Adipocyte (in vitro differentiated cells): ENCODE measurements at regions not wholly inside any gene's neighbourhood (a gene's known extent, or its start where the extent isn't known, plus 50 kb on each side); places are given as distances from the start of the nearest gene placed in this dataset.

Source experiments
- DNase-seq: peaks from one replicate; pipeline ENCODE4 v3.0.0-alpha.2; 2015; ENCODE audit warnings: low read depth
- H3K27me3 ChIP-seq: replicated peaks from 2 replicates; pipeline ENCODE4 v1.7.0; 2013; ENCODE audit warnings: mild to moderate bottlenecking, low read length, moderate library complexity; ENCODE audit not compliant: control insufficient read depth, insufficient read depth
- H3K36me3 ChIP-seq: 2 replicates; pipeline ENCODE4 v1.7.0; 2013; ENCODE audit warnings: low read length, mild to moderate bottlenecking, moderate library complexity; ENCODE audit not compliant: control insufficient read depth, insufficient read depth, severe bottlenecking
- H3K4me1 ChIP-seq: 2 replicates; pipeline ENCODE4 v1.7.0; 2013; ENCODE audit warnings: mild to moderate bottlenecking, low read length, moderate library complexity; ENCODE audit not compliant: control insufficient read depth, insufficient read depth
- H3K4me3 ChIP-seq: 2 replicates; pipeline ENCODE4 v1.7.0; 2013; ENCODE audit warnings: mild to moderate bottlenecking, low read length, moderate library complexity
- H3K9ac ChIP-seq: 2 replicates; pipeline ENCODE4 v1.7.0; 2013; ENCODE audit warnings: mild to moderate bottlenecking, low read length, moderate library complexity
- H3K9me3 ChIP-seq: 2 replicates; pipeline ENCODE4 v1.7.0; 2013; ENCODE audit warnings: mild to moderate bottlenecking, low read length, moderate library complexity; ENCODE audit not compliant: control insufficient read depth

- Histone ChIP-seq H3K9me3 (no peaks in the 10 kb centered on the region), H3K9ac (no peak overlapping the region), H3K27me3 (peaks cover 5% of the 10 kb centered on the region), H3K36me3 (no peaks in the 10 kb centered on the region), H3K4me1 (no peaks in the 10 kb centered on the region), H3K4me3 (no peak overlapping the region)
- DNase-seq, result no peak
Measured at GRCh38 chr6:69623357-69623756, 173.5 kb downstream of the LMBRD1 start.

- DNase-seq, result no peak
- Histone ChIP-seq H3K4me1 (no peaks in the 10 kb centered on the region), H3K9me3 (no peaks in the 10 kb centered on the region), H3K27me3 (peaks cover 5% of the 10 kb centered on the region), H3K9ac (no peak overlapping the region), H3K4me3 (no peak overlapping the region), H3K36me3 (no peaks in the 10 kb centered on the region)
Measured at GRCh38 chr6:69622924-69623323, 173.9 kb downstream of the LMBRD1 start.

- Histone ChIP-seq H3K9ac (no peak overlapping the region), H3K36me3 (no peaks in the 10 kb centered on the region), H3K4me3 (no peak overlapping the region), H3K27me3 (peaks cover 5% of the 10 kb centered on the region), H3K9me3 (no peaks in the 10 kb centered on the region), H3K4me1 (no peaks in the 10 kb centered on the region)
- no peak for DNase-seq
Measured at GRCh38 chr6:69622230-69622629, 174.6 kb downstream of the LMBRD1 start.

- no peaks in the 10 kb centered on the region for H3K9me3 ChIP-seq
- DNase-seq, result no peak
- H3K36me3 ChIP-seq, result no peaks in the 10 kb centered on the region
- no peak overlapping the region for H3K9ac ChIP-seq
- no peaks in the 10 kb centered on the region for H3K4me1 ChIP-seq
- H3K4me3 ChIP-seq, result no peak overlapping the region
- no peaks in the 10 kb centered on the region for H3K27me3 ChIP-seq
Measured at GRCh38 chr6:69617163-69617562, 179.6 kb downstream of the LMBRD1 start.

- H3K9me3 ChIP-seq, result no peaks in the 10 kb centered on the region
- no peaks in the 10 kb centered on the region for H3K27me3 ChIP-seq
- no peak overlapping the region for H3K4me3 ChIP-seq
Measured at GRCh38 chr6:69609836-69610472, 186.9 kb downstream of the LMBRD1 start.

GRCh38 chr6:69601132-69601531 lies 195.7 kb downstream of the LMBRD1 start:
- Histone ChIP-seq H3K4me1 (no peaks in the 10 kb centered on the region), H3K9ac (no peak overlapping the region), H3K36me3 (no peaks in the 10 kb centered on the region), H3K9me3 (no peaks in the 10 kb centered on the region), H3K4me3 (no peak overlapping the region), H3K27me3 (peaks cover 5% of the 10 kb centered on the region)
- no peak for DNase-seq

More at GRCh38 chr6:69609836-69610472, 186.9 kb downstream of the LMBRD1 start:
- H3K36me3 ChIP-seq, result no peaks in the 10 kb centered on the region
- no peaks in the 10 kb centered on the region for H3K4me1 ChIP-seq
- H3K9ac ChIP-seq, result no peak overlapping the region
- no peak for DNase-seq

- DNase-seq, result no peak
Measured at GRCh38 chr6:69594405-69594804, 202.4 kb downstream of the LMBRD1 start.

GRCh38 chr6:69593706-69594105 lies 203.1 kb downstream of the LMBRD1 start:
- no peak overlapping the region for H3K4me3 ChIP-seq
- H3K9me3 ChIP-seq, result no peaks in the 10 kb centered on the region
- H3K4me1 ChIP-seq, result no peaks in the 10 kb centered on the region
- H3K27me3 ChIP-seq, result no peaks in the 10 kb centered on the region
- H3K9ac ChIP-seq, result no peak overlapping the region
- H3K36me3 ChIP-seq, result no peaks in the 10 kb centered on the region
- peak; percentile 42 for DNase-seq

More at GRCh38 chr6:69594405-69594804, 202.4 kb downstream of the LMBRD1 start:
- no peak overlapping the region for H3K9ac ChIP-seq
- H3K27me3 ChIP-seq, result no peaks in the 10 kb centered on the region
- no peaks in the 10 kb centered on the region for H3K4me1 ChIP-seq
- H3K4me3 ChIP-seq, result no peak overlapping the region
- H3K36me3 ChIP-seq, result no peaks in the 10 kb centered on the region
- no peaks in the 10 kb centered on the region for H3K9me3 ChIP-seq

GRCh38 chr6:69589626-69590025 lies 207.2 kb downstream of the LMBRD1 start:
- no peaks in the 10 kb centered on the region for H3K4me1 ChIP-seq
- no peak for DNase-seq
- H3K36me3 ChIP-seq, result no peaks in the 10 kb centered on the region
- H3K4me3 ChIP-seq, result no peak overlapping the region
- H3K27me3 ChIP-seq, result no peaks in the 10 kb centered on the region
- H3K9ac ChIP-seq, result no peak overlapping the region
- no peaks in the 10 kb centered on the region for H3K9me3 ChIP-seq

GRCh38 chr6:69584913-69585729 lies 211.7 kb downstream of the LMBRD1 start:
- no peaks in the 10 kb centered on the region for H3K27me3 ChIP-seq
- no peaks in the 10 kb centered on the region for H3K9me3 ChIP-seq
- H3K4me1 ChIP-seq, result no peaks in the 10 kb centered on the region
- DNase-seq, result peak; percentile 35
- H3K4me3 ChIP-seq, result no peak overlapping the region
- H3K9ac ChIP-seq, result no peak overlapping the region
- H3K36me3 ChIP-seq, result no peaks in the 10 kb centered on the region

GRCh38 chr6:69584536-69584912 lies 212.3 kb downstream of the LMBRD1 start:
- Histone ChIP-seq H3K4me3 (no peak overlapping the region), H3K27me3 (no peaks in the 10 kb centered on the region), H3K4me1 (no peaks in the 10 kb centered on the region), H3K36me3 (no peaks in the 10 kb centered on the region), H3K9ac (no peak overlapping the region), H3K9me3 (no peaks in the 10 kb centered on the region)
- peak; percentile 39 for DNase-seq
